ENCODE measurements at regions not wholly inside any gene's neighbourhood (a gene's known extent, or its start where the extent isn't known, plus 50 kb on each side); places are given as distances from the start of the nearest gene placed in this dataset.

GRCh38 chr14:41489315-41489972 lies 117.2 kb upstream of the LRFN5 start:
- TF ChIP-seq CTCF (conservative IDR thresholded peaks at IDR 0.05; ENCODE audit: low read depth, low read length): no peak
- no peak for TF ChIP-seq EZH2 (IDR thresholded peaks at IDR 0.05; ENCODE audit: low read length, unreplicated experiment)
- no peak for TF ChIP-seq EZH2phosphoT487 (IDR thresholded peaks at IDR 0.05; ENCODE audit: borderline replicate concordance, low read length)
